Esophagus muscularis mucosa (tissue), 4 donors: ENCODE measurements at regions not wholly inside any gene's neighbourhood (a gene's known extent, or its start where the extent isn't known, plus 50 kb on each side); places are given as distances from the start of the nearest gene placed in this dataset.

Experiments
- EP300 ChIP-seq: sonication (generic); formaldehyde crosslinking; IDR thresholded peaks from one replicate; pipeline ENCODE4 v1.6.1; 2017; ENCODE audit warnings: antibody characterized with exemption
- POLR2A ChIP-seq: fragments of 450-650 bp; IDR thresholded peaks from one replicate; pipeline ENCODE4 v1.6.1; 2017; ENCODE audit warnings: antibody characterized with exemption, moderate library complexity, mild to moderate bottlenecking, low read depth
- POLR2AphosphoS5 ChIP-seq, 2 donors: sonication (generic); formaldehyde crosslinking; IDR thresholded peaks; one replicate each; pipeline ENCODE4 v1.6.1; 2017; ENCODE audit warnings: antibody characterized with exemption in 2 of 2
- TF ChIP-seq, protein P1 (sequence below), 3 experiments: fragments of 200-600 bp in 2 of 3; fragments of 450-650 bp in 1 of 3; sonication (generic) in 2 of 3; IDR thresholded peaks; one replicate each; pipeline ENCODE4 v1.5.1; 2017 to 2019; ENCODE audit warnings: antibody characterized with exemption in 3 of 3, mild to moderate bottlenecking in 2 of 3, moderate library complexity in 1 of 3

DNA sequence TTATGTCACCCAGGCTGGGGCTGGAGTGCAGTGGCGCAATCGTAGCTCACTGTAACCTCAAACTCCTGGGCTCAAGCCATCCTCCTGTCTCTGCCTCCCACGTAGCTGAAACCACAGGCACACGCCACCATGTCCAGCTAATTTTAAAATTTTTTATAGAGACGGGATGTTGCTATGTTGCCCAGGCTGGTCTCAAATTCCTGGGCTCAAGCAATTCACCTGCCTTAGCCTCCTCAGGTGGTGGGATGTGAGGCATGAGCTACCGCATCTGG lies 123.2 kb upstream of the PARD3 start:
- TF ChIP-seq, protein P1, sequence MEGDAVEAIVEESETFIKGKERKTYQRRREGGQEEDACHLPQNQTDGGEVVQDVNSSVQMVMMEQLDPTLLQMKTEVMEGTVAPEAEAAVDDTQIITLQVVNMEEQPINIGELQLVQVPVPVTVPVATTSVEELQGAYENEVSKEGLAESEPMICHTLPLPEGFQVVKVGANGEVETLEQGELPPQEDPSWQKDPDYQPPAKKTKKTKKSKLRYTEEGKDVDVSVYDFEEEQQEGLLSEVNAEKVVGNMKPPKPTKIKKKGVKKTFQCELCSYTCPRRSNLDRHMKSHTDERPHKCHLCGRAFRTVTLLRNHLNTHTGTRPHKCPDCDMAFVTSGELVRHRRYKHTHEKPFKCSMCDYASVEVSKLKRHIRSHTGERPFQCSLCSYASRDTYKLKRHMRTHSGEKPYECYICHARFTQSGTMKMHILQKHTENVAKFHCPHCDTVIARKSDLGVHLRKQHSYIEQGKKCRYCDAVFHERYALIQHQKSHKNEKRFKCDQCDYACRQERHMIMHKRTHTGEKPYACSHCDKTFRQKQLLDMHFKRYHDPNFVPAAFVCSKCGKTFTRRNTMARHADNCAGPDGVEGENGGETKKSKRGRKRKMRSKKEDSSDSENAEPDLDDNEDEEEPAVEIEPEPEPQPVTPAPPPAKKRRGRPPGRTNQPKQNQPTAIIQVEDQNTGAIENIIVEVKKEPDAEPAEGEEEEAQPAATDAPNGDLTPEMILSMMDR (IDR thresholded peaks at IDR 0.05): no peak
- TF ChIP-seq POLR2A (no peak), POLR2AphosphoS5 (IDR thresholded peaks at IDR 0.05) (no peak), EP300 (no peak)
